HFFc6 (cell line): ENCODE measurements at regions not wholly inside any gene's neighbourhood (a gene's known extent, or its start where the extent isn't known, plus 50 kb on each side); places are given as distances from the start of the nearest gene placed in this dataset.
"Not testable (repeated sequence)": the region's sequence is repeated elsewhere in the genome, so short reads cannot be mapped to it uniquely, and the experiment has no call there.

ENCODE experiments used
- DNase-seq: peaks from one replicate; pipeline ENCODE4 v3.0.0-alpha.2; 2018
- H3K27ac Mint-ChIP-seq: 2 replicates; pipeline ENCODE4 v1.8.0; 2020; ENCODE audit warnings: mild to moderate bottlenecking, mixed read lengths
- H3K27me3 Mint-ChIP-seq: 2 replicates; pipeline ENCODE4 v1.8.0; 2021; ENCODE audit warnings: mild to moderate bottlenecking, moderate library complexity, mixed read lengths; ENCODE audit not compliant: insufficient read depth
- H3K36me3 Mint-ChIP-seq: 2 replicates; pipeline ENCODE4 v1.8.0; 2021; ENCODE audit warnings: low read depth, mixed read lengths
- H3K4me1 Mint-ChIP-seq: 2 replicates; pipeline ENCODE4 v1.8.0; 2020; ENCODE audit warnings: low read depth, mixed read lengths
- H3K4me3 Mint-ChIP-seq: 2 replicates; pipeline ENCODE4 v1.8.0; 2020; ENCODE audit warnings: mild to moderate bottlenecking, moderate library complexity, mixed read lengths
- H3K9me3 Mint-ChIP-seq: 2 replicates; pipeline ENCODE4 v1.8.0; 2020; ENCODE audit warnings: mild to moderate bottlenecking, mixed read lengths
- TF ChIP-seq, protein P1 (sequence below): fragments of 200-600 bp; sonication (generic); IDR thresholded peaks from 2 replicates; pipeline ENCODE4 v1.5.0; 2021; ENCODE audit warnings: antibody characterized with exemption, mild to moderate bottlenecking

DNA sequence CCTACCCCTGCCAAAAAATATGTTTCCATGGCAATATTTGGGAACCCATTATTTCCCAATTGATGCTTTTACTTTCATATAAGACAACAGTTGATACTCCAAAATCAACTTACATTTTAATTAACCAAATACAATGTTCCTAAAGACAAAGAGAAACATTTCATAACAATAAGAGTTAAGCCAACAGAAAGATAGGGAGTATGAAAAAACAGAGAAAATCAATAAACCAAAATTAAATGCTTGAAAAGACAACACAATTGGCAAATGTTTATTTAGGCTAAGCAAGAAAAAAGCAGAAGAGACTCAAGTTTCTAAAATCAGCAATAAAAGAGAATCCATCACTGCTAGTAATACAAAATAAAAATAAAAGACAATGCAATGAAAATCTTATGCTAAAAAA, 123.1 kb upstream of the VPREB1 start:
- no peaks in the 10 kb centered on the region for H3K36me3 Mint-ChIP-seq
- no peak overlapping the region for H3K27ac Mint-ChIP-seq
- H3K4me1 Mint-ChIP-seq = no peaks in the 10 kb centered on the region
- TF ChIP-seq, protein P1, sequence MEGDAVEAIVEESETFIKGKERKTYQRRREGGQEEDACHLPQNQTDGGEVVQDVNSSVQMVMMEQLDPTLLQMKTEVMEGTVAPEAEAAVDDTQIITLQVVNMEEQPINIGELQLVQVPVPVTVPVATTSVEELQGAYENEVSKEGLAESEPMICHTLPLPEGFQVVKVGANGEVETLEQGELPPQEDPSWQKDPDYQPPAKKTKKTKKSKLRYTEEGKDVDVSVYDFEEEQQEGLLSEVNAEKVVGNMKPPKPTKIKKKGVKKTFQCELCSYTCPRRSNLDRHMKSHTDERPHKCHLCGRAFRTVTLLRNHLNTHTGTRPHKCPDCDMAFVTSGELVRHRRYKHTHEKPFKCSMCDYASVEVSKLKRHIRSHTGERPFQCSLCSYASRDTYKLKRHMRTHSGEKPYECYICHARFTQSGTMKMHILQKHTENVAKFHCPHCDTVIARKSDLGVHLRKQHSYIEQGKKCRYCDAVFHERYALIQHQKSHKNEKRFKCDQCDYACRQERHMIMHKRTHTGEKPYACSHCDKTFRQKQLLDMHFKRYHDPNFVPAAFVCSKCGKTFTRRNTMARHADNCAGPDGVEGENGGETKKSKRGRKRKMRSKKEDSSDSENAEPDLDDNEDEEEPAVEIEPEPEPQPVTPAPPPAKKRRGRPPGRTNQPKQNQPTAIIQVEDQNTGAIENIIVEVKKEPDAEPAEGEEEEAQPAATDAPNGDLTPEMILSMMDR = no peak
- H3K9me3 Mint-ChIP-seq = no peaks in the 10 kb centered on the region
- no peak overlapping the region for H3K4me3 Mint-ChIP-seq
- DNase-seq = no peak
- H3K27me3 Mint-ChIP-seq = peaks cover 12% of the 10 kb centered on the region

DNA sequence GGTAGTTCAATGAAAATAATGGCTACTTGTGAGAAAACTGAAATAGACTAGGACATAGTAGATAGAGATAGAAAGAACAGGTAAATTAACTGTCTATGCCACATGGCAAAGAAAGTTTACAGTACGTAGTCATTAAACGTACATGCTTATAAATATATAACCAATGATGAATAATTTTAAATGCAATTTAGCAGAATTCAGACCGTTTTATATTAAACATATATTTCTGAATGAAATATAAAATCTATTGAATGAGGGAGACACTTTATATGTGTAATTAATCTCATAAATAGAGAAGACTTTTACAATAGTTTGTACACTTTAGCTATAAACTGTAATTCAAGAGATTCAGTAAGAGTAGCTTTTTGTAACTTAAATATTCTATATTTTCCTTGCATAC, 124.4 kb upstream of the VPREB1 start:
- H3K27ac Mint-ChIP-seq = no peak overlapping the region
- DNase-seq = no peak
- no peaks in the 10 kb centered on the region for H3K9me3 Mint-ChIP-seq
- H3K4me1 Mint-ChIP-seq = no peaks in the 10 kb centered on the region
- H3K4me3 Mint-ChIP-seq = no peak overlapping the region
- no peaks in the 10 kb centered on the region for H3K36me3 Mint-ChIP-seq
- TF ChIP-seq, protein P1 = no peak
- H3K27me3 Mint-ChIP-seq = peaks cover 8% of the 10 kb centered on the region

DNA sequence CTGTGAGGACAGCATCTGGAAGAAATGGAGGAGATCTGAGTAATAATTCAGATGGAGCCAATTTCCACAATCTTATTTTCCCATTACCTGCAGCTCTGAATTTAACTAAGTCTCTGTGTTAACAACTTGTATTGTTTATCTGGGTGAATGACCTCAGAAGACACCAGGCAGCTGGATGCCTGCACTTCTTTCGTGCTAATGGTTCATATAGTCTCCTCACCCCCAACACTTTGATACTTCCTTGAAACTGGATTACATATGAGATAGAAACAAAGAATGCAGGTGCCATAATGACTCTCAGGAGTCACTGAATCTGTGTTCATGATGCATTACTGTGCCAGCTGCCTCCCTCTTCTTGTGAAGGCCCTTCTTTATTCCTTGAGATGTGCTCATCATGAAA, 125.6 kb upstream of the VPREB1 start:
- DNase-seq = no peak
- Mint-ChIP-seq H3K36me3 (no peaks in the 10 kb centered on the region), H3K27ac (no peak overlapping the region), H3K27me3 (peaks cover 10% of the 10 kb centered on the region), H3K4me3 (no peak overlapping the region), H3K4me1 (no peaks in the 10 kb centered on the region), H3K9me3 (no peaks in the 10 kb centered on the region)
- TF ChIP-seq, protein P1 = no peak

DNA sequence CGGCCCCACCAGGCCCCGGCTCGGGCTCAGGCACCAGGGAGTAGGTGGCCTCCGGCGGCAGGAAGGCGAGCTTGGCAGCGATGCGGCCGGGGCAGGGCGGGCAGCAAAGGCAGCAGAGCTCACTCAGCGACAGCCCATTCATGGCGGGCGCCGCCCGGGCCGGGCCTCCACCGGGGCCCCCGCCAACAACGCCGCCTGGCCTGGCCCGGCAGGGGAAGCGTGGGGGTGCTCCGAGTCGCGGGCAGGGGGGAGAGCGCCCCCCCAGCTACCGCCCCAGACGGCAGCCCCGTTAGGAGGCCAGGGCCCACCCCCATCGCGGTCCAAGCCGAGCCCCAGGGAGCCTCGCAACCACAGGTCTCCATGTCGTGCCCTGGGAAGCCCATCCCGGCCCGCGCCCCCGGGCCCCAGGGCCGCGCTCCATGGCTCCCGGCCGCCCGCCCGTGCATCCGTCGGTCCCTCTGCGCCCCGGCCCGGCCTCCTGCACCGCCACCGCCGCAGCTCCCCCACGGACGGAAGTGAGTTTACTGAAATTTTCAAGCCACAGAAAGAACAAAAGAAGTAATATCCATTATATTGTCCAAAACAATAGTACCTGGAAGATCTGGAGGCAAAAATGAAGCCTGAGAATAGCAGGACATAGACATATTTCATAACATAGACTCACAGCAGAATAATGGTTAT, 126.6 kb upstream of the VPREB1 start:
- not testable (repeated sequence) for H3K4me1 Mint-ChIP-seq, H3K9me3 Mint-ChIP-seq, H3K36me3 Mint-ChIP-seq, H3K27ac Mint-ChIP-seq, H3K4me3 Mint-ChIP-seq, H3K27me3 Mint-ChIP-seq, DNase-seq

DNA sequence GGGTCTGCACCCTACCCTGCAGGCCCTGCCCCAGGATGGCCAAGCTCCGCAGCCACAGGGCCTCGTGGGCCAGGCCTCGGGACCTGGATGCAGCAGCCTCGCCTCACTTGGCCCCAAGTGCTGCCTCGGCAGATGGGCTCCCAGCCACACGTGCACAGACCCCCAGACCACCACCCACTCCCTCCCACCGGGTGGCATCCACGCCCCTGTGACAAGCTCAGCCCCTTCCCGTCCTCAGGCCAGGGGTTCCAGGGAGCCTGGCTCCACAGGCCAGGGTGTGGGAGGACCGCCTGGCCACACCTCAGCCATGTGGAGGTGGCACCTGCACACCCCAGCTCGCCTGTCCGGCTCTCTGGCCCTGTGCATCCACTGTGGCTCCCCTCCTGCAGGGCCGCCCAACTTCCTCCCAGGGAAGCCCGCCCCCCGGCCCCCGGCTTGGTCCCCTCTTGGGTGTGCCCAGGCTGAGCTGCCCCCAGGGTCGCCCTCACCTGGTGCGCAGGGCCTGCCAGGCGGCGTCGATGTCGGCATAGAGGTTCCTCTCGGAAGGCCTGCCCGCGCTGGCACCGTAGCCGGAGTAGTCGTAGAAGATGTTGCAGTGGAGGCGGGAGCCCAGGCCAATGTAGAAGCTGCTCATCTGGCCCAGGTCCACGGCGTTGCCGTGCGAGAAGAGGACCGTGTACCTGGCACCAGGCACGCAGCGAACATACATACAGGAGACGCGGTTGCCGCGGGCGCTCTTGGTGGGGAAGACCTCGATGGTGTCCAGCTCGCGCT, 127.4 kb upstream of the VPREB1 start:
- H3K4me1 Mint-ChIP-seq, H3K4me3 Mint-ChIP-seq, H3K27me3 Mint-ChIP-seq, DNase-seq, H3K36me3 Mint-ChIP-seq, H3K27ac Mint-ChIP-seq, H3K9me3 Mint-ChIP-seq: not testable (repeated sequence)

DNA sequence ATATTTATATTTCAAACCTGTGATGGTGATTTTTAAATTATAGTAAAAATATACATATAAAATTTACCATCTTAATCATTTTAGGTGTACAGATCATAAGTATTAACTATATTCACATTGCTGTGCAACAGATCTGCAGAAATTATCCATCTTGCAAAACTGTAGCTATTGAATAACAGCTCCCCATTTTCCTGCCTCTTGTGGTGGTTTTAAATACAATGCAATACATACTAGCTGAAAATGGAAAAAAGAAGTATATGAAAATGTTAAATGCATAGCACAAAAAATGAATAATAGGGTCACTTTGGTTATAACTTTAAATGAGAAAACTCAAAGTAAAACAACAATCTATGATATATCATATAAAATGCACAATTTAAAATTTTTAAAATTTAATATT, 130.9 kb upstream of the VPREB1 start:
- peaks cover 15% of the 10 kb centered on the region for H3K4me1 Mint-ChIP-seq
- H3K4me3 Mint-ChIP-seq = no peak overlapping the region
- H3K9me3 Mint-ChIP-seq = no peaks in the 10 kb centered on the region
- H3K27ac Mint-ChIP-seq = no peak overlapping the region
- peaks cover 2% of the 10 kb centered on the region; the same call in 1 of the 2 replicates for H3K27me3 Mint-ChIP-seq
- H3K36me3 Mint-ChIP-seq = no peaks in the 10 kb centered on the region
- DNase-seq = no peak
- TF ChIP-seq, protein P1 = no peak
